HEK293T (cell line): ENCODE measurements at regions not wholly inside any gene's neighbourhood (a gene's known extent, or its start where the extent isn't known, plus 50 kb on each side); places are given as distances from the start of the nearest gene placed in this dataset.

Source experiments
- CTCF ChIA-PET: fragments of 350-600 bp; formaldehyde crosslinking; extraction: SDS; loops from one replicate; lab custom pipeline; 2021; ENCODE audit warnings: antibody characterized with exemption, inconsistent platforms; lab: Yijun Ruan, JAX
- POLR2A ChIA-PET: fragments of 350-600 bp; formaldehyde crosslinking; extraction: SDS; loops from one replicate; lab custom pipeline; 2020; ENCODE audit warnings: antibody characterized with exemption, inconsistent platforms; lab: Yijun Ruan, JAX
- DNase-seq: peaks from one replicate; pipeline ENCODE4 v3.0.0; 2012; ENCODE audit warnings: mixed read lengths; ENCODE audit errors: extremely low spot score
- ARNT ChIP-seq: fragments of 450-650 bp; IDR thresholded peaks from 2 replicates; pipeline ENCODE4 v1.6.1; 2017; ENCODE audit warnings: mild to moderate bottlenecking
- BHLHE40 ChIP-seq: fragments of 450-650 bp; IDR thresholded peaks from 2 replicates; pipeline ENCODE4 v1.6.1; 2016; ENCODE audit warnings: mild to moderate bottlenecking, moderate library complexity, borderline replicate concordance
- CTBP1 ChIP-seq: fragments of 450-650 bp; IDR thresholded peaks from 2 replicates; pipeline ENCODE4 v1.6.1; 2016; ENCODE audit warnings: borderline replicate concordance
- ELF4 ChIP-seq: fragments of 450-650 bp; IDR thresholded peaks from 2 replicates; pipeline ENCODE4 v1.6.1; 2017; ENCODE audit warnings: antibody characterized with exemption
- FOXA1 ChIP-seq: fragments of 450-650 bp; IDR thresholded peaks from 2 replicates; pipeline ENCODE4 v1.6.1; 2016; ENCODE audit warnings: mild to moderate bottlenecking
- FOXK2 ChIP-seq: fragments of 450-650 bp; IDR thresholded peaks from 2 replicates; pipeline ENCODE4 v1.6.1; 2016; ENCODE audit warnings: mild to moderate bottlenecking
- FOXM1 ChIP-seq: fragments of 450-650 bp; IDR thresholded peaks from 2 replicates; pipeline ENCODE4 v1.6.1; 2017; ENCODE audit warnings: mild to moderate bottlenecking, borderline replicate concordance
- HDGF ChIP-seq: fragments of 450-650 bp; IDR thresholded peaks from 2 replicates; pipeline ENCODE4 v1.6.1; 2017; ENCODE audit warnings: antibody characterized with exemption, borderline replicate concordance
- L3MBTL2 ChIP-seq: fragments of 450-650 bp; conservative IDR thresholded peaks from 2 replicates; pipeline ENCODE4 v1.6.1; 2016; ENCODE audit warnings: mild to moderate bottlenecking
- LEF1 ChIP-seq: fragments of 450-650 bp; IDR thresholded peaks from 2 replicates; pipeline ENCODE4 v1.6.1; 2017; ENCODE audit warnings: mild to moderate bottlenecking, borderline replicate concordance
- NFRKB ChIP-seq: fragments of 450-650 bp; IDR thresholded peaks from 2 replicates; pipeline ENCODE4 v1.6.1; 2016; ENCODE audit warnings: mild to moderate bottlenecking, moderate library complexity
- PKNOX1 ChIP-seq: fragments of 450-650 bp; IDR thresholded peaks from 2 replicates; pipeline ENCODE4 v1.6.1; 2016
- SP1 ChIP-seq: fragments of 450-650 bp; IDR thresholded peaks from 2 replicates; pipeline ENCODE4 v1.6.1; 2017
- SUZ12 ChIP-seq: fragments of 450-650 bp; IDR thresholded peaks from 2 replicates; pipeline ENCODE4 v1.6.1; 2016; ENCODE audit warnings: mild to moderate bottlenecking
- TARDBP ChIP-seq: fragments of 450-650 bp; IDR thresholded peaks from 2 replicates; pipeline ENCODE4 v1.6.1; 2016
- ZNF384 ChIP-seq: fragments of 450-650 bp; IDR thresholded peaks from 2 replicates; pipeline ENCODE4 v1.6.1; 2016

- peak; percentile 64 for DNase-seq
- CTCF ChIA-PET, result interaction anchor here (0.6 to 1.1 kb wide), 3 partner anchors 49 to 1722 kb away, joined by 3 to 4 read pairs (median 3); no protein-coding TSS in a partner anchor
- POLR2A ChIA-PET, result no interaction called here
- no peak for TF ChIP-seq CTBP1
- 0 out of 2 replicates have a peak, but pooled peaks have one; percentile 37 for TF ChIP-seq PKNOX1
- no peak for TF ChIP-seq HDGF
- TF ChIP-seq FOXA1, result no peak
- no peak for TF ChIP-seq SUZ12
- no peak for TF ChIP-seq ARNT
- TF ChIP-seq L3MBTL2, result peak; percentile 54
- TF ChIP-seq NFRKB, result no peak
Measured at GRCh38 chr1:165075725-165076370, 280.7 kb downstream of the LMX1A start.

GRCh38 chr1:165073185-165074007 is 283.1 kb downstream of the LMX1A start:
- POLR2A ChIA-PET, result no interaction called here
- TF ChIP-seq TARDBP (no peak), PKNOX1 (no peak), FOXM1 (no peak), LEF1 (no peak), BHLHE40 (no peak), SUZ12 (no peak), ARNT (no peak), SP1 (no peak), L3MBTL2 (no peak), FOXK2 (no peak), HDGF (no peak), CTBP1 (no peak), NFRKB (no peak), ELF4 (no peak), FOXA1 (no peak), ZNF384 (no peak)
- CTCF ChIA-PET, result interaction anchor here (0.6 to 1.1 kb wide), 5 partner anchors 10 to 907 kb away, joined by 3 to 5 read pairs (median 3); no protein-coding TSS in a partner anchor
- peak; percentile 71 for DNase-seq

GRCh38 chr1:165070675-165071074 is 285.8 kb downstream of the LMX1A start:
- ChIA-PET POLR2A (no interaction called here), CTCF (no interaction called here)
- no peak for DNase-seq
- no peak for TF ChIP-seq L3MBTL2

- no peak for DNase-seq
- POLR2A ChIA-PET, result no interaction called here
- no peak for TF ChIP-seq SUZ12
- no peak for TF ChIP-seq PKNOX1
- no peak for TF ChIP-seq L3MBTL2
- no peak for TF ChIP-seq FOXK2
- no peak for TF ChIP-seq ELF4
- TF ChIP-seq FOXM1, result no peak
- CTCF ChIA-PET, result no interaction called here
Measured at GRCh38 chr1:165069829-165070228, 286.7 kb downstream of the LMX1A start.

- no peak for TF ChIP-seq FOXK2
- TF ChIP-seq HDGF, result no peak
- TF ChIP-seq FOXM1, result no peak
- TF ChIP-seq ELF4, result no peak
- TF ChIP-seq SUZ12, result no peak
- TF ChIP-seq ZNF384, result no peak
- TF ChIP-seq ARNT, result no peak
- no peak for TF ChIP-seq PKNOX1
- TF ChIP-seq FOXA1, result no peak
- TF ChIP-seq CTBP1, result no peak
- TF ChIP-seq LEF1, result no peak
- no peak for DNase-seq
- CTCF ChIA-PET, result no interaction called here
- POLR2A ChIA-PET, result no interaction called here
Measured at GRCh38 chr1:165068741-165069140, 287.8 kb downstream of the LMX1A start.

GRCh38 chr1:165067829-165068228 is 288.7 kb downstream of the LMX1A start:
- DNase-seq, result no peak
- ChIA-PET CTCF (no interaction called here), POLR2A (no interaction called here)
- no peak for TF ChIP-seq FOXK2
- no peak for TF ChIP-seq ZNF384
- no peak for TF ChIP-seq BHLHE40
- no peak for TF ChIP-seq L3MBTL2
- TF ChIP-seq LEF1, result no peak
- no peak for TF ChIP-seq PKNOX1
- no peak for TF ChIP-seq TARDBP
- no peak for TF ChIP-seq ELF4
- TF ChIP-seq NFRKB, result no peak
- TF ChIP-seq SP1, result no peak
- no peak for TF ChIP-seq SUZ12
- TF ChIP-seq HDGF, result no peak
- no peak for TF ChIP-seq FOXM1
- TF ChIP-seq FOXA1, result no peak
- no peak for TF ChIP-seq ARNT
